ENCODE measurements at regions not wholly inside any gene's neighbourhood (a gene's known extent, or its start where the extent isn't known, plus 50 kb on each side); places are given as distances from the start of the nearest gene placed in this dataset.
A peak's percentile ranks its signal among the peaks of the same experiment; 100 is the strongest.
"Not testable (repeated sequence)": the region's sequence is repeated elsewhere in the genome, so short reads cannot be mapped to it uniquely, and the experiment has no call there.

DNA sequence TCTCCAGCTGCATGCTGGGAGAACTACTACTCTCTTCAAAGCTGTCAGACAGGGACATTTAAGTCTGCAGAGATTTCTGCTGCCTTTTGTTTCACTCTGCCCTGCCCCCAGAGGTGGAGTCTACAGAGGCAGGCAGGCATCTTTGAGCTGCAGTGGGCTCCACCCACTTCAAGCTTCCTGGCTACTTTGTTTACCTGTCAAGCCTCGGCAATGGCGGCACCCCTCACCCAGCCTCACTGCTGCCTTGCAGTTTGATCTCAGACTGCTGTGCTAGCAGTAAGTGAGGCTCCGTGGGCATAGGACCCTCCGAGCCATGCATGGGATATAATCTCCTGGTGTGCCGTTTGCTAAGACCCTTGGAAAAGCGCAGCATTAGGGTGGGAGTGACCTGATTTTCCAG lies 61.7 kb downstream of the DMRTA1 start:
- H3K36me3 Mint-ChIP-seq (ENCODE audit: low read depth); H3K4me3 Mint-ChIP-seq; H3K27ac Mint-ChIP-seq (ENCODE audit: unreplicated experiment); H3K4me1 Mint-ChIP-seq; H3K27me3 Mint-ChIP-seq (ENCODE audit: low read depth); DNase-seq (ENCODE audit: low read depth, low spot score): not testable (repeated sequence)
- peaks cover 10% of the 10 kb centered on the region for H3K9me3 Mint-ChIP-seq

DNA sequence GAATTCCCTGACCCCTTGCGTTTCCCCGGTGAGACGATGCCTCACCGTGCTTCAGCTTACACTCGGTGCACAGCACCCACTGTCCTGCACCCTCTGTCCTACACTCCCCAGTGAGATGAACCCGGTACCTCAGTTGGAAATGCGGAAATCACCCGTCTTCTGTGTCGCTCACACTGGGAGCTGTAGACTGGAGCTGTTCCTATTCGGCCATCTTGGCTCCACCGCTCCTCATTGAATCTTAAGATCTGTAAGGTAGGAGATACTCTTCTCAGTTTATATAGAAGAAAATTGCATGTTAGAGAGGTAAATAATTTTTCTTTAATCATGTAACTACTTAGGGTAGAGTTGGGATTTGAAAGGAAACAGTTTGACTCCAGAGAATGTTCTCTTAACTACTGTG lies 62.2 kb downstream of the DMRTA1 start:
- TF ChIP-seq, protein P1, sequence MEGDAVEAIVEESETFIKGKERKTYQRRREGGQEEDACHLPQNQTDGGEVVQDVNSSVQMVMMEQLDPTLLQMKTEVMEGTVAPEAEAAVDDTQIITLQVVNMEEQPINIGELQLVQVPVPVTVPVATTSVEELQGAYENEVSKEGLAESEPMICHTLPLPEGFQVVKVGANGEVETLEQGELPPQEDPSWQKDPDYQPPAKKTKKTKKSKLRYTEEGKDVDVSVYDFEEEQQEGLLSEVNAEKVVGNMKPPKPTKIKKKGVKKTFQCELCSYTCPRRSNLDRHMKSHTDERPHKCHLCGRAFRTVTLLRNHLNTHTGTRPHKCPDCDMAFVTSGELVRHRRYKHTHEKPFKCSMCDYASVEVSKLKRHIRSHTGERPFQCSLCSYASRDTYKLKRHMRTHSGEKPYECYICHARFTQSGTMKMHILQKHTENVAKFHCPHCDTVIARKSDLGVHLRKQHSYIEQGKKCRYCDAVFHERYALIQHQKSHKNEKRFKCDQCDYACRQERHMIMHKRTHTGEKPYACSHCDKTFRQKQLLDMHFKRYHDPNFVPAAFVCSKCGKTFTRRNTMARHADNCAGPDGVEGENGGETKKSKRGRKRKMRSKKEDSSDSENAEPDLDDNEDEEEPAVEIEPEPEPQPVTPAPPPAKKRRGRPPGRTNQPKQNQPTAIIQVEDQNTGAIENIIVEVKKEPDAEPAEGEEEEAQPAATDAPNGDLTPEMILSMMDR (conservative IDR thresholded peaks at IDR 0.05) = no peak
- H3K36me3 Mint-ChIP-seq (ENCODE audit: low read depth) = peaks cover 4% of the 10 kb centered on the region
- no peak overlapping the region for H3K27ac Mint-ChIP-seq (ENCODE audit: unreplicated experiment)
- no peak overlapping the region for H3K4me3 Mint-ChIP-seq
- DNase-seq (ENCODE audit: low read depth, low spot score) = no peak
- no peaks in the 10 kb centered on the region for H3K27me3 Mint-ChIP-seq (ENCODE audit: low read depth)
- H3K4me1 Mint-ChIP-seq = no peaks in the 10 kb centered on the region
- peaks cover 10% of the 10 kb centered on the region for H3K9me3 Mint-ChIP-seq

DNA sequence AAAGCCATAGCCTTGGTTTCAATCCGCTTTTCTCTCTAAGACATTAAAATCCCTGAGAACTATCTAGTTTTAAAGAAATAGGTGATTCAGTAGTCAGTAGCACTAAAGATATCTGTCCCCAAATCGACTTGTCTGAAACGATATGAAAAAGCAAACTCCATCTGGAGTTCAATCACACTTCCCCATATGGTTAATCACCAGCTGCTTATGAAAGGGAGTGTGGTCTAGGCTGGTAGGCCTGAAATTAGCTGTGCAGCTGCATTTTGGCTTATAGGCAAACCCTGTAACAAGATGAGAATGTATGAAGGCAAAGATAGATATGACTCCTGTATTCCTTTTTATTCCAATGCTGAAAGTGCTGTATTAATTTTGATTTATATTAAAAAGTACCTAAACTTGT lies 65.9 kb downstream of the DMRTA1 start:
- TF ChIP-seq, protein P1 (conservative IDR thresholded peaks at IDR 0.05) = no peak

DNA sequence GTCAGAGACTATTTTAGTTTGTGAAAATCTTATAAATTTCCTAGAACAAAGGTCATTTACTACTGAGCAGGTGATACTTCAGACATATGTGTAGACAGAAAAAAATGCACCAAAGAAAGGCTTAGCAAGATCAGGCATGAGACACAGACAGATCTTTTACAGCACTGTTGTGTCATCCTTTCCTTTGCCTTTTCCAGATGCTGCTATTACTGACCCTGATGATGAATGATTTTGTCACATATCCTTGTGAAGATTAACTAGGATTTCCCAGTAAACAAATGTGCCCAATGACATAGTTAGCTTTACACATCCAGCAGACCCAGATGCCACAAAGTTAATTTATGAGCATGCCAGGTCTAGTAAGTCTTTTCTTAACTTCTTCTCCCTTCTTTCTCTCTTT lies 68.2 kb downstream of the DMRTA1 start:
- Mint-ChIP-seq H3K27me3 (ENCODE audit: low read depth) (no peaks in the 10 kb centered on the region), H3K4me1 (no peaks in the 10 kb centered on the region), H3K9me3 (peaks cover 1% of the 10 kb centered on the region), H3K36me3 (ENCODE audit: low read depth) (no peaks in the 10 kb centered on the region), H3K4me3 (no peak overlapping the region), H3K27ac (ENCODE audit: unreplicated experiment) (no peak overlapping the region)
- no peak for DNase-seq (ENCODE audit: low read depth, low spot score)
- TF ChIP-seq, protein P1 (conservative IDR thresholded peaks at IDR 0.05) = no peak

More for the DNA sequence above, 65.9 kb downstream of the DMRTA1 start:
- Mint-ChIP-seq H3K36me3 (ENCODE audit: low read depth) (peaks cover 2% of the 10 kb centered on the region), H3K9me3 (peaks cover 4% of the 10 kb centered on the region), H3K4me3 (no peak overlapping the region), H3K4me1 (no peaks in the 10 kb centered on the region), H3K27me3 (ENCODE audit: low read depth) (no peaks in the 10 kb centered on the region), H3K27ac (ENCODE audit: unreplicated experiment) (no peak overlapping the region)
- DNase-seq (ENCODE audit: low read depth, low spot score) = no peak

DNA sequence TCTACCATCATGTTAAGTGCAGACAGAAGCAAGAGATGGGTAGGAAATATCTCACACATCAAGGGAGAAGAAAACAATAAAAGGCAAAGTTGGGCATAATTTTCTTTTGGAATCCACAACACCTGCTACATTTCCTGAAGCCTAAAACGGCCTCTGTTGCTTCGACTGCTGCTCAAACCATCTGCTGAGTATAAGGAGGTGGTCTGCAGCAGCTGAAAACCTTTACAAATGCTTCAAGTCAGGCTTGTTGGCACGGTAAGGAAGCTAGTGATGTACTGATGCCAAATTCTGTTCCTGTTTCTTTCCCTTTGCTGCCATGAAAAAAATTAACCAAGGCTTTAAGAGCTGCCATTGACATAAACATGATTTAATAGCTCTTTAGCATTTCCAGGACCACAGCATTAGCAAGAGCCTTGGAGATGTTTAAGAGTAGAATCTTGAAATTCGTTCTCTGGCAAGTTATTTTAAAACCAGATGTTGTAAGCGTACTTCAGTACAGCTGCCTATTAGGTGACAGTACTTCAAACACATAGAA lies 75.6 kb downstream of the DMRTA1 start:
- Mint-ChIP-seq H3K9me3 (no peaks in the 10 kb centered on the region), H3K27ac (ENCODE audit: unreplicated experiment) (no peak overlapping the region), H3K36me3 (ENCODE audit: low read depth) (no peaks in the 10 kb centered on the region), H3K4me3 (no peak overlapping the region), H3K27me3 (ENCODE audit: low read depth) (peaks cover 7% of the 10 kb centered on the region), H3K4me1 (no peaks in the 10 kb centered on the region)
- no peak for DNase-seq (ENCODE audit: low read depth, low spot score)
- TF ChIP-seq, protein P1 (conservative IDR thresholded peaks at IDR 0.05) = no peak

DNA sequence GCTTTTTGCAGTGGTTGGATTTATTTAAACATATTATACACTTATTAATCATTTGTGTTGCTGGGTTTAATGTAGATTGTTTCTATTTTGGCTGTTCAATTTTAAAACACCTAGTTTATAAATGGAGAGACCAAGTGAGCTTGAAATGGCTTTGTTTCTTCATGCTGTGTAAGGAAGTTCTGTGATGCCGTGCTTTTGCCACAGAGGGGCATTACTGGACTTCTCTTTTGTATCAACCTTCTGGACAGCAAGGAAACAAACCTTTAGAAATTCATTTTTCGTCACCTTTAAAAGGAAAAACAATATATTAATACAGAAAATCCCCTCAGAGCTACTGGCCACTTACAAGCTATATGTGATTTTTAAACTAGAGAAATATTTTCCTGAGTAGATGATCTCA lies 81.9 kb downstream of the DMRTA1 start:
- Mint-ChIP-seq H3K4me3 (no peak overlapping the region), H3K27me3 (ENCODE audit: low read depth) (no peaks in the 10 kb centered on the region), H3K4me1 (no peaks in the 10 kb centered on the region), H3K9me3 (no peaks in the 10 kb centered on the region), H3K36me3 (ENCODE audit: low read depth) (no peaks in the 10 kb centered on the region), H3K27ac (ENCODE audit: unreplicated experiment) (no peak overlapping the region)
- TF ChIP-seq, protein P1 (conservative IDR thresholded peaks at IDR 0.05) = peak; percentile 38
- no peak for DNase-seq (ENCODE audit: low read depth, low spot score)
